Peyer's patch (tissue), 4 donors: ENCODE measurements at regions not wholly inside any gene's neighbourhood (a gene's known extent, or its start where the extent isn't known, plus 50 kb on each side); places are given as distances from the start of the nearest gene placed in this dataset.

Source experiments
- DNase-seq, 3 donors: peaks; one replicate each; pipeline ENCODE4 v3.0.0-alpha.2; 2017 to 2019
- H3K27ac ChIP-seq, 4 donors: fragments of 200-600 bp; sonication (generic); one replicate each; pipeline ENCODE4 v1.5.1; 2016 to 2019
- H3K27me3 ChIP-seq, 2 donors: fragments of 200-600 bp; sonication (generic); one replicate each; pipeline ENCODE4 v1.5.1; 2019
- H3K36me3 ChIP-seq, 3 donors: fragments of 200-600 bp; sonication (generic); one replicate each; pipeline ENCODE4 v1.5.1; 2016 to 2019
- H3K4me1 ChIP-seq, 4 donors: fragments of 200-600 bp; sonication (generic); one replicate each; pipeline ENCODE4 v1.5.1; 2016 to 2019
- H3K4me3 ChIP-seq, 4 donors: fragments of 200-600 bp; sonication (generic); 1 replicate in 3 of 4; 2 replicates in 1 of 4; pipeline ENCODE4 v1.5.1; 2016 to 2019; ENCODE audit warnings: mild to moderate bottlenecking in 1 of 4
- H3K9me3 ChIP-seq, 4 donors: fragments of 200-600 bp; sonication (generic); one replicate each; pipeline ENCODE4 v1.5.1; 2016 to 2019; ENCODE audit warnings: mild to moderate bottlenecking in 1 of 4
- CTCF ChIP-seq, 6 experiments: fragments of 450-650 bp in 4 of 6; fragments of 200-600 bp in 2 of 6; sonication (generic) in 1 of 6; IDR thresholded peaks; one replicate each; pipeline ENCODE4 v1.5.1; 2017 to 2019; ENCODE audit warnings: antibody characterized with exemption in 6 of 6, mild to moderate bottlenecking in 3 of 6, moderate library complexity in 1 of 6
- POLR2A ChIP-seq, 2 donors: fragments of 450-650 bp; IDR thresholded peaks; one replicate each; pipeline ENCODE4 v1.5.1; 2017; ENCODE audit warnings: antibody characterized with exemption in 2 of 2, mild to moderate bottlenecking in 2 of 2, moderate library complexity in 2 of 2

GRCh38 chr14:51453869-51454268, 197.8 kb upstream of the FRMD6 start:
- Histone ChIP-seq H3K36me3 (no peaks in the 10 kb centered on the region), H3K27ac (no peak overlapping the region), H3K4me1 (no peaks in the 10 kb centered on the region), H3K9me3 (no peaks in the 10 kb centered on the region), H3K4me3 (no peak overlapping the region), H3K27me3 (no peaks in the 10 kb centered on the region)
- no peak for DNase-seq
- TF ChIP-seq CTCF (IDR thresholded peaks at IDR 0.05), result no peak
- TF ChIP-seq POLR2A (IDR thresholded peaks at IDR 0.05), result no peak

GRCh38 chr14:51454351-51454750, 197.4 kb upstream of the FRMD6 start:
- no peak for DNase-seq
- H3K27me3 ChIP-seq, result no peaks in the 10 kb centered on the region
- no peaks in the 10 kb centered on the region for H3K36me3 ChIP-seq
- no peak overlapping the region for H3K27ac ChIP-seq
- TF ChIP-seq POLR2A (IDR thresholded peaks at IDR 0.05) (no peak), CTCF (IDR thresholded peaks at IDR 0.05) (no peak)
- no peak overlapping the region for H3K4me3 ChIP-seq
- no peaks in the 10 kb centered on the region for H3K4me1 ChIP-seq
- no peaks in the 10 kb centered on the region for H3K9me3 ChIP-seq

GRCh38 chr14:51455041-51455835, 196.5 kb upstream of the FRMD6 start:
- Histone ChIP-seq H3K36me3 (no peaks in the 10 kb centered on the region), H3K27me3 (no peaks in the 10 kb centered on the region), H3K4me3 (no peak overlapping the region), H3K27ac (no peak overlapping the region), H3K4me1 (no peaks in the 10 kb centered on the region), H3K9me3 (no peaks in the 10 kb centered on the region)
- no peak for TF ChIP-seq POLR2A (IDR thresholded peaks at IDR 0.05)
- TF ChIP-seq CTCF (IDR thresholded peaks at IDR 0.05), result no peak
- DNase-seq, result no peak

- no peak for DNase-seq
- Histone ChIP-seq H3K27ac (no peak overlapping the region), H3K4me3 (no peak overlapping the region), H3K9me3 (no peaks in the 10 kb centered on the region), H3K27me3 (no peaks in the 10 kb centered on the region), H3K36me3 (no peaks in the 10 kb centered on the region), H3K4me1 (no peaks in the 10 kb centered on the region)
- no peak for TF ChIP-seq POLR2A (IDR thresholded peaks at IDR 0.05)
- TF ChIP-seq CTCF (IDR thresholded peaks at IDR 0.05), result no peak
Observed at GRCh38 chr14:51457843-51458562, 193.7 kb upstream of the FRMD6 start.

GRCh38 chr14:51458563-51458955, 193.2 kb upstream of the FRMD6 start:
- no peak for TF ChIP-seq CTCF (IDR thresholded peaks at IDR 0.05)
- no peak for TF ChIP-seq POLR2A (IDR thresholded peaks at IDR 0.05)
- no peaks in the 10 kb centered on the region for H3K9me3 ChIP-seq

More at GRCh38 chr14:51458563-51458955, 193.2 kb upstream of the FRMD6 start:
- Histone ChIP-seq H3K4me3 (no peak overlapping the region), H3K36me3 (no peaks in the 10 kb centered on the region), H3K27me3 (no peaks in the 10 kb centered on the region), H3K27ac (no peak overlapping the region), H3K4me1 (no peaks in the 10 kb centered on the region)
- DNase-seq, result no peak
